Right ventricle myocardium inferior (tissue), 1 donor: ENCODE measurements at regions not wholly inside any gene's neighbourhood (a gene's known extent, or its start where the extent isn't known, plus 50 kb on each side); places are given as distances from the start of the nearest gene placed in this dataset.

Experiments used
- ATAC-seq: fragments of 200-7000 bp; cut with Tn5 transposase; one replicate; pipeline ENCODE4 v1.9.1; 2020; ENCODE audit warnings: mild to moderate bottlenecking, moderate library complexity
- DNase-seq: peaks from one replicate; pipeline ENCODE4 v3.0.0; 2021; ENCODE audit errors: missing footprints
- intact Hi-C: fragments of 100-400 bp; cut with DNase I; formaldehyde crosslinking; loops from one replicate; pipeline ENCODE4 v1.11.0; 2022
- donor health status: DM: no; HTN: yes; CAD: no; lungs with severe emphysema.

- no peak for ATAC-seq
- intact Hi-C loops, result no loop called here
- no peak for DNase-seq
Observed at GRCh38 chr2:237254369-237254861, 159.5 kb downstream of the COL6A3 start.

- no peak for ATAC-seq
- DNase-seq, result no peak
- intact Hi-C loops, result no loop called here
Observed at GRCh38 chr2:237254911-237255578, 158.9 kb downstream of the COL6A3 start.

GRCh38 chr2:237256887-237257286, 157.1 kb downstream of the COL6A3 start:
- intact Hi-C loops, result no loop called here
- ATAC-seq, result peak; percentile 82
- no peak for DNase-seq

- DNase-seq (no peak), ATAC-seq (peak; percentile 66)
- intact Hi-C loops, result no loop called here
Observed at GRCh38 chr2:237257471-237257951, 156.5 kb downstream of the COL6A3 start.

- intact Hi-C loops, result no loop called here
Observed at GRCh38 chr2:237258116-237258515, 155.8 kb downstream of the COL6A3 start.

GRCh38 chr2:237258615-237259014, 155.3 kb downstream of the COL6A3 start:
- no peak for DNase-seq
- intact Hi-C loops, result no loop called here

More at GRCh38 chr2:237258116-237258515, 155.8 kb downstream of the COL6A3 start:
- ATAC-seq (no peak), DNase-seq (no peak)

GRCh38 chr2:237259201-237259600, 154.8 kb downstream of the COL6A3 start:
- ATAC-seq (no peak), DNase-seq (no peak)
- intact Hi-C loops, result no loop called here

More at GRCh38 chr2:237258615-237259014, 155.3 kb downstream of the COL6A3 start:
- ATAC-seq, result no peak

- ATAC-seq, result no peak
- no peak for DNase-seq
- intact Hi-C loops, result no loop called here
Observed at GRCh38 chr2:237260039-237260620, 153.8 kb downstream of the COL6A3 start.

- ATAC-seq, result no peak
- no peak for DNase-seq
- intact Hi-C loops, result no loop called here
Observed at GRCh38 chr2:237260686-237261085, 153.3 kb downstream of the COL6A3 start.

GRCh38 chr2:237261327-237261726, 152.6 kb downstream of the COL6A3 start:
- intact Hi-C loops, result no loop called here
- DNase-seq, result no peak
- ATAC-seq, result no peak

- no peak for DNase-seq
- intact Hi-C loops, result no loop called here
- peak; percentile 71 for ATAC-seq
Observed at GRCh38 chr2:237262838-237263771, 150.9 kb downstream of the COL6A3 start.

GRCh38 chr2:237264480-237265219, 149.3 kb downstream of the COL6A3 start:
- no peak for ATAC-seq
- no peak for DNase-seq

GRCh38 chr2:237268004-237268708, 145.8 kb downstream of the COL6A3 start:
- DNase-seq, result no peak
- intact Hi-C loops, result no loop called here
- ATAC-seq, result peak; percentile 71

More at GRCh38 chr2:237264480-237265219, 149.3 kb downstream of the COL6A3 start:
- intact Hi-C loops, result no loop called here

- intact Hi-C loops, result no loop called here
- DNase-seq (no peak), ATAC-seq (no peak)
Observed at GRCh38 chr2:237269138-237269875, 144.7 kb downstream of the COL6A3 start.

- intact Hi-C loops, result no loop called here
- peak; percentile 38 for ATAC-seq
- DNase-seq, result no peak
Observed at GRCh38 chr2:237270520-237270919, 143.4 kb downstream of the COL6A3 start.

GRCh38 chr2:237271698-237272652, 142.0 kb downstream of the COL6A3 start:
- DNase-seq (no peak), ATAC-seq (no peak)
- intact Hi-C loops, result no loop called here
